GM19395 (cell line): ENCODE measurements at regions not wholly inside any gene's neighbourhood (a gene's known extent, or its start where the extent isn't known, plus 50 kb on each side); places are given as distances from the start of the nearest gene placed in this dataset.

Experiments used
- ATAC-seq: cut with Tn5 transposase; IDR thresholded peaks from one replicate; pipeline ENCODE4 v1.9.1; 2021; ENCODE audit warnings: mild to moderate bottlenecking, moderate library complexity; ENCODE audit not compliant: unreplicated experiment

DNA sequence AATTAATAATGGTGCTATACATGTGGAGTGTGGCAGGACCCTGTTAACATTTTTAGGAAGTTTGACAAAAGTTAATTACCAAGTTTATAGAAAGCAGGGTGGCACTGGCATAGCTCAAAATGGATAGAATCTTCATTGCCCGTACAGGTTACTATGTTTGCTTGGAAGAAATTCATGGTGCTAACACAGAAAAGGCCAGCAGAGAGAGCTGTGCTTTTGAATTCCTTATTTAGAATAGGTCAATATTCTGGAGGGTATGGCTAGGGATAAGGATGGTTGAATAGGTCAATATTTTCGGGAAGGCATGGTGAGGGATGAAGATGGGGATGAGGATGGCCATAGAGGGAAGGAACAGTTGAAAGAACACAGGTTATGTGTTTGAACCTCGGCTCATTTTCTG lies 345.1 kb downstream of the LMO4 start:
- no peak for ATAC-seq

DNA sequence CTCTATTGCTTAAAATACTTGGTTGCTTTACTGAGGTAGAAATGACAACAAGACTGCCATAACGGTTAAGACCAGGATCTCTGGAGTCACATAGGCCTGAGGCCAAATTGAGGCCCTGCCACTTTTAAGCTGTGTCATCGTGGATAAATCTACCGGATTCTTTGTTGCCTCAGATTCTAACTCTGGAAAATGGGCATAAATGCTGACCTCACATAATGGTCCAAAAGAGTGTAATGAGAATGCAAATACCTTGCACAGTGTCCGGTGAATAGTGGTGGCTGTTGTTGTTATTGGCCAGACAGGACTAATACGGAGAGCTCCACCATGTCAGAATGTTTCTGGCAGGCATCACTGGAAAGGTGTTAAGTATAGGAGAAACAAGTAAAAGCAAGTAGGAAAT lies 346.1 kb downstream of the LMO4 start:
- no peak for ATAC-seq

DNA sequence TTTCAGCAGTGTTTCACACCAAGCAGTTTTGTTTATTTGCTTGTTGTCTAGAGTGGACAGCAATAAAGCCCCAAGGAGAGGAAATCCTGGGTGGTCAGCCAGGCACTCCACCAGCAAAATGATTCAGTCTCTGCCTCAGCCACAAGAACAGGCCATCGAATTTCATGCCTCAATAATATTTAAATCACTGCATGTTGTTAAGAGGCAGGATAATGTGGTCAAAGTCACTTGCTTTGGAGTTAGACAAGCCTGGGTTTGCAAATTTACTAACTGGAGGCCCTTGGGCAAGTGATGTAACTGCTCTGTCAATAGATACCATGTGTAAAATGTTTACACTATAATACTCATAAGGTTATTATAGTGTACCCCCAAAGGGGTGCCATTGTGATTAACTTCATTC lies 349.6 kb downstream of the LMO4 start:
- no peak for ATAC-seq

DNA sequence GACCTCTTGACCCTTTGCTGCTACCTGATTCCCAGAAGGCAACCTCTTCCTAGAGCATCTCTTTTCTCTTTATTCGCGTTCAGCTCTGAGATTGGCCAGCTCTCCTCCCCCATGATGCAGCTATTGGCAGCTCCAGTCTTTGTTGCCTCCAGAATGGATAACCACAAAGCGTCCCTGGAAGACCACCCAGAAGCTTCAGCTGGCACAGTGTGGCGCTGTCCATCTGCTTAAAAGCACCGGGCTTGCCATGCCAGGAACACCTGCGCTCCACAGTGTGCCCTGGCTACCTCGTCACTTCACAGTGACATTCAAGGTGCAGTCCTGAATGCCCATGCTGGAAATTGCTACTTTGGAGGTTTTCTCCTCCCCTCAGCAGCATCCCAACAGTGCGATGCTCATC lies 353.9 kb downstream of the LMO4 start:
- no peak for ATAC-seq

DNA sequence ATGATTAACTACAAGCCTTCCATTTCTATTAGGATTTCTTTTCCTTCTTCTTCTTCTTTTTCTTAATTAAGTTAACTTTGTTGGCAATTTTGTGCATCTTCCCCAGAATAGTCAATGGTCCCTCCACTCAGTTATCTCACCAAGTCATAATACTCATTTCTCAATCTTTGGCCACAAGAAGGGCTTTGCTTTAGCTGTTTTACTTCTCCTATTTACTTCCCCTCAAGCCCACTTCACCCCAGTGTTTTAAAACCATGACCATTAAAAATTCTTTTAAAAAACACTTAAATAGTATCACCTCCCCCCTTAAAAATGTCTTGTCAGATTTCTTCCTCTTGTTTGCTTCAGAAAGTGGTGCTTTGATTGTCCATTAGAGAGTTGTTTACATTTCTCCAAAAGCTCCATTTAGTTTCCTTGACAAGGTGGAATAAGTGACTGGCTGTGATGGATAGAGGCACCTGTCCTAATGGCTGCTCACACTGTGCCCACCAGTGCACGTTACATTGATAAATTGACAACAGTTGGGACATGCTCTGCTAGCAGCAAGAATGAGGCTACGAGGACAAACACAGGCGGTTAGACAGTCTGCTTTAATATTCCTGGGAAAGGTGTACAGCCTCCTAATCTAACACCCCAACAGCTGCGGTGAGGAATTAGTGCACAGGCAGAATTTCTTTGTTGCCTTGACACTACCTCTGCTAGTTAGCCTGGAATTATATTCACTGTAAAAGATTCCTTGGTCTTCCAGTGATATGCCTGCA lies 354.7 kb downstream of the LMO4 start:
- ATAC-seq, result no peak

DNA sequence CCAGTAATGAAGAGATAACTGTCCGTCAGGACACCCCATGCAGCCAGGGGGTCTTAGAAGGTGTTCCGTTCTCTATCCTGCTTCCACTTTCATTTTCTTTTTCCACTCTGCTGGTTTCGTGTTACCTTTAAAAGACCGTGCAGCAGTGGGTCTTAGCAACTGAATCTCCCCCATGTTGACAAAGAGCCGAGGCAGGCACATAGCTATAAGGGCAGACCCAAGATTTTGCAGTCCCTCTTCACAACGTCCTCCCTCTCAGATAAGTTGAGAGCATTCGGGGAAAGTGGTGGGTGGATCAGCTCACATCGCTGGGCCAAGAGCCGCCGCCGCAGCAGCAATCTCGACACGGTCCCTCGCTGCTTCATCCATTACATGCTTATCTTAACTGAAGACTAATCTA lies 355.5 kb downstream of the LMO4 start:
- no peak for ATAC-seq

DNA sequence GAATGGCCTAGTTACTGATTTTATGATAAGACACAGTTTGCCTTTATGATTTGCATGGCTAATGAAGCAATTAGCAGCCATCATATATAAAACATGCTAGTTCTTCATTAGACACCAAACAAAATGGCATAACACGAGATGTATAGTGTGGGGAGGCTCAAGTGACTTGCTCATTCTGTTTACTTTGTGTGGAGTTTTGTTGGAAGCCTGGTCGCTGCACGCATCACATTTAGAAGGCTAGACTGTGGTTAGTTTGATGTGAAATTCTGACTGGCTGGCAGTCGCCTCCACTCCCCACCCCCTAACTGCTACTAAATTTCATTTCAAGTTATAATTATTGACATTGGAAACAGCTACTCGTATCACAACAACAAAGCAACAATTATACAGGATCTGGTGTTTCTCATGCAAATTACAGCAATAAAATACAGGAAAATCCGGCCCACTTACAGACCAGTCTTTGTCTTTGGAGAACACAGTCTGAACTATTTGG lies 356.1 kb downstream of the LMO4 start:
- ATAC-seq, result no peak

DNA sequence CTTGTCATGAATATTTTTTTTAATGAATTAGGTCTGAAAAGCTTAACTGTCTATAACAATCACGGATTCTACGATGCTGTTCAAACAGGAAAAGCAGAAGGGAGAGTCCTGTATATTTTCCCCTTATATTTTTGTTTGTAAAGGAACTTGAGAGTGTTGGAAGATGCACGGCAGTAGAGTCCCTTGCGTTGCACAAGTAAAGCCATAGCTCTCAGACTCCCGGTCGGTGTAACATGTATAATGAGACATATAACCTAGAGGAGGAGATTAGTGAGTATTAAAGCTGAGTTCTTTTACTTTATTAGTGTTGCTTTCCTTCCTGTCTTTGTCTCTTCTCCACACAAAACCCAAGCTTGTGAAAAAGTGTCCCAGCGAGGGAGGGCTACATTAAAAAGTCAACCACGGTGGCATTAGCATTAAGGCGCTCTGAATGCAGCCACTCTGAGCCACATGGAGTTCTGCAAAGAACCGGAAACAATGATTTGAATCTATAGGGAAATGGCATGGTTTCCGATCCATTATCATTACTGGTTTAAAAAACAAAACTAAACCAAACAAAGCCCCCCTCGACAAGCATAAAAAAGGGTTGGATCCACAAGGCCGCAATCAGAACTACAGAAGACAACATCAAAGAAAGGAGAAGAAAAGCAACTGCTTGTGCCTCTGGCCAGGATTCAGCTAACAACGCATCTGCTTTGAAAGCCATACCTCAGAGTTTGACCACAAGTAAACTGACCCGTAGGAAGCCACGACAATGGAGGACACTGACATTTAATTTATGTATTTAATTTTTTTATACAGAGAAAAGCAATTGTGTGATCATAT lies 356.8 kb downstream of the LMO4 start:
- no peak for ATAC-seq

DNA sequence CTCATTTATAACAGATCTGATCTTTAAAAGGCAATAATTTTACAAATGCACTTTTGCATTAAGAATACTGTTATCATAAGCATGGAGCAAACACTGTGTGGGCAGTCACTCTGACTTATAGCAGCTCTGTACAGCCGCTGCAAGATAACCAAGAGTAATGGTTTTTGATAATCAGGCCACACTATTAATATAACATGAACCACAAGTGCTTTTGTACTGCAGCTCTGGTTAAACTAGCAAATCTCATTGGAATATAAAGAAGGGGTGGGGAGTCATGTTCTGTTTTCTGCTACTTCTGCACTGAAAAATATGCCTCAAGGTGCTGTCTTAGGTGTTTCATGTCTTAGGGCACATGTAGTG lies 357.4 kb downstream of the LMO4 start:
- ATAC-seq, result no peak

DNA sequence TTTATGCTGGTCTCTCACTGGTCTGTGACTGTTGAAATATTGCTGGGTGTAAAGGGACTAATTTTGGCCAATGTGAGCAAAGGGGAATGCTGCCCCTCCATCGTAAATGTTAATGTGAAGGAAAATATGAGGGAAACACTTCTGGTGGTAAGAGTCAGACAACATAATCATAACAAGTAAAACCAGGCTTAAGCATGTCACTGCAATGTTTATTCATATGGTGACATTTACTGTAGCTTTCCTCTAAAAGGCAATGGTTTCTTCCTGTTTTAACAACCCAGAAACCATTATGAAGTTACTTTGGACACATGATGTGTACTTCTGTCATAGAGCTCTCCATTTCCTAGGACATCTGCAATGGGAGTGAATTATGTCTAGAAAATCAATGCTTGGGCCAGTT lies 358.0 kb downstream of the LMO4 start:
- ATAC-seq, result no peak

DNA sequence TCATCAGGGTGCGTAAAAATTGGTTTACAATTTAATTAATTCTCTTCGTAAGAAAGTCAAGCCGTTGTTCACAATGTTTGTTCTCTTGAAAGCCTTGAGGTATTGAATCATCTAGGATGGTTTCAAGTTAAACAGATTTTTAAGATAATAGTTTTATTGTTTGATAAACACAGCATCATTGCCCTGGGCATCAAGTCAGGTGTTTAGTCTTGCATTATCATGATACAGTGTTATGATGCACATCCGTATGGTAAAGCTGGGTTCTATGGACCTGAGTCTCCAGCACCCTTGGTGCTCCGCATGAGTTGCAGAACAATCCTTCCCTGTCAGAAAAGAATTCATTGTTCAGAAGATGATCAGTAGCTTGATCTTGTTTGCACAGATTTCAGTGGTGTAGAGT lies 359.5 kb downstream of the LMO4 start:
- no peak for ATAC-seq

DNA sequence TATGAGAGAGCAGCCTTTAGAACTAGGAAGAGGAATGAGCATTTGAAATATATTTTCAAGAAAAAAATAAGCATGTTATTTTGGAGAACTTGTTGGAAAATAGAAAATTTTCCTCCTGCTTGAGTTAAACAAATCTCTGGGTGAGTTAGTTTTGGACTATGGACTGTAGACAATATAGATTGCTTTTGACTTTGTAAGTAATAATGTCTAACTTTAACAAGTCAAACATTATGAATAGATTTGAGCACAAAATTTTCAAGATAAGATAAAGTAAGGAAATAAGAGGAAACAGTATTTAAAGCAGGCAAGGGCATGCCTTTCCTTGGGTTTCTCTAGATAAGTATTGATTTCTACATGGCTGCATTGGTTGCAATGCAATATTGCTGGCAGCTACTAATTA lies 360.8 kb downstream of the LMO4 start:
- ATAC-seq, result no peak

DNA sequence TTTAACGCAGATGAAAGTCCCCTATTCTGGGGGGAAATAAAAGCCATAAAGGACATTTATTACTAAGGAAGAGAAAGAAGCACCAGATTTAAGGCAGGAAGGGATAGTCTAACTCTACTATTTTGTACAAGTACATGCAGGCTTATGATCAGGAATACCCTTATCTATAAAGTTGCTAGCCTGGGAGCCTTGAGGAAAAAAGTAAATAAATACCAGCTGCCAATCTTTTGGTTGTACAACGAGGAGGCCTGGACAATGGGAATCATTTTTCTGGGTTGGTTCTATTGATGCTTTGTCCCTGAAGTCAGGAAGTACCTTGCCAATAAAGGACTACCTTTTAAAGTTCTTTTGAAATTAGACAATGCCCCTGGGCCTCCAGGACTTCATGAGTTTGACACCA lies 367.8 kb downstream of the LMO4 start:
- no peak for ATAC-seq

DNA sequence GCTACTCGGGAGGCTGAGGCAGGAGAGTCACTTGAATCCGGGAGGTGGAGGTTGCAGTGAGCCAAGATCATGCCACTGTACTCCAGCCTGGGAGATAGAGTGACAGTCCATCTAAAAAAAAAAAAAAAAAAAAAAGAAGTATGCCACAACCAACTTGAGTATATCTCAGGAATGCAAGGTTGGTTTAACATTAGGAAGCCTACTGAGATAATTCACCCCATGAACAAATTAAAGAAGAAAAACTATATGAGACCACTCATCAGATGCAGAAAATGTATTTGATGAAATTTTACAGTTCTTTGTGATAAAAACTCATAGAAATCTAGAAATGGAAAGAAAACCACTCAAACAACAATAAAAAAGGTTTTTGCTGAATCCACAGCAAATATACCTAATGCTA lies 373.8 kb downstream of the LMO4 start:
- ATAC-seq, result no peak

DNA sequence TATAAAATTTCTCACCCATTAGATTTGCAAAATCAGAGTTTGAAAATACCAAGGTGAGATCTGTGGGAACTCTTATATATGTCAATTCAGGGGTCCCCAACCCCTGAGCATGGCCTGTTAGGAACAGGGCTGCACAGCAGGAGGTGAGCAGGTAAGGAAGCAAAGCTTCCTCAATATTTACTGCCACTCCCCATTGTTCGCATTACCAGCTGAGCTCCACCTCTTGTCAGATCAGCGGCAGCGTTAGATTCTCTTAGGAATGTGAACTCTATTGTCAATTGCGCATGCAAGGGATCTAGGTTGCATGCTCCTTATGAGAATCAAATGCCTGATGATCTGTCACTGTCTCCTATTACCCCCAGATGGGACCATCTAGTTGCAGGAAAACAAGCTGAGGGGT lies 376.6 kb downstream of the LMO4 start:
- ATAC-seq, result no peak

DNA sequence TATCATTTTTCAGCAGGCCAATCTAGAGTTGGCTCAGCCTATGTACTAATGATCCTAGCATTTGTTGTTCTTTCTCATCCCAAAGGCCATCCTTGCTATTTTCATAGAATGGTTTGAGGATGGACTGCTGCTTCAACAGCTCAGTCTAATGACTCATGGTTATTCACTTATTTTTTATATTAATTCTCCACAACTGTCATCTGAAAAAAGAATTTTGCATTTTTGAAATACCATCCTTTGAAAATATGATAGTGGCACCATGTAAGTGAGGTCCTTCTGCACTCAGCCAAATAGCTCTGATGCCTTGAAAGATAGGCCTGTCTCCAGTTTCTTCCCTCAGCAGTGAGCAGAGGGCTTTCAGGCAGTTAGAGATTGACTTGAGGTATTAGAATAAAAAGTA lies 377.5 kb downstream of the LMO4 start:
- no peak for ATAC-seq

DNA sequence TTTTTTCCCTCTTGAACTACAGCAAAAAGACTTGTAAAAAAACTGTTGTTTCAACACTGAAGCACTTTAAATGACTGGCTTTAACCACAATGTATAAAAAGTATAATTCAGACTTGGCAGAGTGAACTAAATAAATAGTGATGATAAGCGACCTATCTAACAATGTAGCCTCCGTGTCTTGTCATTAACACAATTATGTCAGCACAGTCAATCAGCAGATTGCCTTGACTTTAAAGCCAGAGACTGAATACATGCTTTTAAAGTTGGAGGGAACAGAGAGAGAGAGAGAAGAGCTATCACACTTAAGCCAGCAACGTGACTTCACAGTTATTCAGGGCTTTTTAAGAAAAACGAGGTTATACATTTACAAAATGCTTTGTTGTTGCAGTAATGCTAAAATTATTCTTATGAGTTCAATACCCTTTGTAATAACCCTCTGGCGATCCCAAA lies 378.1 kb downstream of the LMO4 start:
- ATAC-seq, result no peak

DNA sequence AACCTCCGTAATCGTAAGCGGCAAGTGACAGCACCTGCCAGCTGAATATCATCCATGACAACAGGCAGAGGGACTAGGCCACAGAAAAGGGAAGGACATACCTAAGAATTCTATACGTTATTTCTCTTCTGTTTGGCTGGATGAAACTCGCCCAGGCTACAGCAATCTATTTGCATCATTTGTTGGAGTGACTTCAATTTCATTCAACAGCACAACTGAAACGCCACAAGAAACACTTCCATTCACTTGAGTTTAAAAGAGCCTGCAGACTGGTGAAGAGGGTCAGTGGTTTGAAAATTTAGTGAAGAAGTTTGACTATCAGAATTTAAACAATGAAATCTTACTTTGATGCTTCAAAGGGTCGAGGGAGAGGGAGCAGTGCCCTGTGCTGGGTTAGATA lies 378.7 kb downstream of the LMO4 start:
- no peak for ATAC-seq

DNA sequence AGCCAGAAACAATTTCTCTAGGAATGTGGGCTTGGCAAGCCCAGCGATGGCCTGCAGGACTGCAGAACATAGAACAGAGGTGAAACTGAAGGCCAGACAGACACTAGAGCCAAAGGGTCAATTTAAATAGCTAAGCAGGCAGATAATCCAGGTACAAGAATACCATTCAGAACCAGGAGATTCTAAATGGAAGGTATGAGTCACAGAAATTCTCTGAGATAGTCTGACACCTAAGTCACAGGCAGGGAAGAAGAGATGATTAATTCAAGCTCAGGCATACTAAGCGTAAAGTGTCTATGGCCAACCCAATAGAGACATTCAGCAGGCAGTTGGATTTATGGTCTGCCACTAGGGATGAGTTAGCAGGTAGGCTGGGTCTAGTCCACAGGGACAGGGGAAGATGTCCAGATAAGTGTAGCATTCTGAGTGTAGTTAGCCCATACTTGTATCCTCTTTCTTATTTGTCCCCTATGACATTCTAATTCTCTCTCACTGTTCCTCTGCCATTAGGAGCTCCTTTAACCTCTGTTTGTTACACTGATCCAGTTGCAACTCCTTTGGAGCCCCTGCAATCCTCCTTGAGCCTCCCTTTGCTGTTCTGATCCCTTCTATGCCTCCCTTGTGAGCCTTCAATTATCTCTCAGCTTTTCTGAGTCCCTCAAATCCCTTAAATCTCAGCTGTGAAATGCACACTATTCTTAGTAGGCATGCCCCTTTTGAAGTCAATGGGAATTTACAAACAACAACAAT lies 383.8 kb downstream of the LMO4 start:
- ATAC-seq, result no peak

DNA sequence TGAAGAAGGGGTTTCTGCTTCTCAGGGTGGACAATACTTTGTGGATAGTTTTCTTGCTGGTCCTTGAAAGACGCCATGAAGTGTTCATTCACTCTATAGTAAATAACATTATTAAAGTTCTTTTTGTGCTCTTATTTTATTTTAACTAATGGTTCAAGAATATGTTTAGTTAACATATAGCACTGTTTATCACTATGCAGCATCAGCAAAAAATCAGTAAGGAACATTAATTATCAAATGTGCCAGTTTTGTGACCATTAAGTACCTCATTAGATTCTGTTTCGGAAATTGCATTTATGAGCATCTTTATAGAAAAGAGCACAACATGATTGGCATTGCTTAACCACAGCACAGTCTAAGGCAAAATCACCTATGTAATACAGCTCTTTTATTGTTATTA lies 385.6 kb downstream of the LMO4 start:
- ATAC-seq, result no peak

DNA sequence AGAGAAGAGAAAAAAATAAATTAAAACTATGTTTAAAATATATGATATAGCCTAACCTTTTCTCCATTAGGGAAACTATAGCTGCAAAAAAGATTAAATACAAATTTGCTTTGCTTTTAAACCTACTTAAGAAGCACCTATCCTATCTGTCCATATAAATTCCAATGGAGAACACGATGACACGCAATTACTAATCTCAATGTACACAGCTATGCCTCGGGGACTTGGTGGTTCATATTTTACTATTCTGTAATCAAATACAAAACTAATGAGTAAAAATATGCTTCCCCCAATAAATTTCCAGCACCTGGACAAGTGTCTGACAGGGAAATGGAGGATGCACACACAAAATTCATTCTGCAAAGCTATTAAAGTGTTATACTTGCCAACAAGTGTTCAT lies 386.4 kb downstream of the LMO4 start:
- ATAC-seq, result no peak

DNA sequence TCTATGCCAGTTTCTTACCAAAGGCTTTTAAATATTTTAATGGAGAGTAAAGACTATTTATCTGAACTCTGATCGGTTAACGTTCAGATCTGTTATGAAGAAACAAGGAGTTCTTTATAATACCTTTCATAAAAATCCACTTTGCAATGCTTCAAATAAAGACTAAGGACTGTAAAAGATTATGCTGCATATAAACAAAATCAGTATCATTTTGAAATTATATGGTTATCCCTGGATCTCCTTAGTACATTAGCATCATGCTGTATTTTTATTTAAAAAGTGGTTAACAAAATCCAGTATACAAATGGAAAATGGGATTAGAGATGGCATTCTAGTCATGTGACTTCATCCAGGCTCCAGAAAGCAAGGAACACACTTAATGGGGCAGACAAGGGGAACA lies 386.8 kb downstream of the LMO4 start:
- no peak for ATAC-seq
